ENCODE measurements at regions not wholly inside any gene's neighbourhood (a gene's known extent, or its start where the extent isn't known, plus 50 kb on each side); places are given as distances from the start of the nearest gene placed in this dataset.

- Histone ChIP-seq H3K4me1 (ENCODE audit: control insufficient read depth, extremely low read depth, insufficient read depth, low read length) (peaks cover 7% of the 10 kb centered on the region), H3K36me3 (ENCODE audit: control insufficient read depth, insufficient read depth, low read length) (no peaks in the 10 kb centered on the region), H2AFZ (ENCODE audit: low read length) (no peak overlapping the region), H3K4me3 (replicated peaks in 1 of 4; ENCODE audit: control extremely low read depth in 1 of 4, insufficient read depth in 1 of 4, low read depth in 3 of 4, low read length in 4 of 4) (no peak overlapping the region), H3K27ac (ENCODE audit: insufficient read depth, low read length) (no peak overlapping the region), H3K79me2 (ENCODE audit: control insufficient read depth, insufficient read depth, low read length) (no peaks in the 10 kb centered on the region), H3K4me2 (ENCODE audit: extremely low read depth, insufficient read depth, low read length) (no peak overlapping the region), H3K9me3 (ENCODE audit: control insufficient read depth, insufficient read depth, low read depth, low read length) (no peaks in the 10 kb centered on the region), H3K27me3 (ENCODE audit: control insufficient read depth, insufficient read depth, low read length) (no peaks in the 10 kb centered on the region), H4K20me1 (ENCODE audit: control insufficient read depth, extremely low read depth, insufficient read depth, low read length) (no peaks in the 10 kb centered on the region), H3K9ac (ENCODE audit: insufficient read depth, low read length) (no peak overlapping the region)
- DNase-seq (ENCODE audit: low read depth in 2 of 2) = no peak
- no peak for TF ChIP-seq EZH2 (IDR thresholded peaks at IDR 0.05; ENCODE audit: low read length, missing control alignments)
- no peak for TF ChIP-seq CTCF (conservative IDR thresholded peaks at IDR 0.05 in 1 of 2, IDR thresholded peaks at IDR 0.05 in 1 of 2; ENCODE audit: low read depth in 1 of 2, low read length in 2 of 2)
Measured at GRCh38 chr13:40233731-40234195, 432.7 kb downstream of the FOXO1 start.

GRCh38 chr13:40235160-40235796 is 431.2 kb downstream of the FOXO1 start:
- no peak overlapping the region for H3K9ac ChIP-seq (ENCODE audit: insufficient read depth, low read length)
- no peak overlapping the region for H3K4me3 ChIP-seq (replicated peaks in 1 of 4; ENCODE audit: control extremely low read depth in 1 of 4, insufficient read depth in 1 of 4, low read depth in 3 of 4, low read length in 4 of 4)
- no peaks in the 10 kb centered on the region for H3K27me3 ChIP-seq (ENCODE audit: control insufficient read depth, insufficient read depth, low read length)
- no peaks in the 10 kb centered on the region for H3K9me3 ChIP-seq (ENCODE audit: control insufficient read depth, insufficient read depth, low read depth, low read length)
- no peaks in the 10 kb centered on the region for H3K36me3 ChIP-seq (ENCODE audit: control insufficient read depth, insufficient read depth, low read length)
- no peak overlapping the region for H3K4me2 ChIP-seq (ENCODE audit: extremely low read depth, insufficient read depth, low read length)
- peaks cover 7% of the 10 kb centered on the region for H3K4me1 ChIP-seq (ENCODE audit: control insufficient read depth, extremely low read depth, insufficient read depth, low read length)
- no peaks in the 10 kb centered on the region for H3K79me2 ChIP-seq (ENCODE audit: control insufficient read depth, insufficient read depth, low read length)
- no peaks in the 10 kb centered on the region for H4K20me1 ChIP-seq (ENCODE audit: control insufficient read depth, extremely low read depth, insufficient read depth, low read length)
- TF ChIP-seq CTCF (conservative IDR thresholded peaks at IDR 0.05 in 1 of 2, IDR thresholded peaks at IDR 0.05 in 1 of 2; ENCODE audit: low read depth in 1 of 2, low read length in 2 of 2) = no peak
- no peak for TF ChIP-seq EZH2 (IDR thresholded peaks at IDR 0.05; ENCODE audit: low read length, missing control alignments)
- DNase-seq (ENCODE audit: low read depth in 2 of 2) = peak in 1 of 2 donors; percentile 45
- H2AFZ ChIP-seq (ENCODE audit: low read length) = no peak overlapping the region
- H3K27ac ChIP-seq (ENCODE audit: insufficient read depth, low read length) = no peak overlapping the region

- Histone ChIP-seq H2AFZ (ENCODE audit: low read length) (no peak overlapping the region), H3K4me2 (ENCODE audit: extremely low read depth, insufficient read depth, low read length) (peak overlapping the region; percentile 32), H3K4me3 (replicated peaks in 1 of 4; ENCODE audit: control extremely low read depth in 1 of 4, insufficient read depth in 1 of 4, low read depth in 3 of 4, low read length in 4 of 4) (no peak overlapping the region)
Measured at GRCh38 chr13:40236566-40237168, 429.8 kb downstream of the FOXO1 start.

More at GRCh38 chr13:40236566-40237168, 429.8 kb downstream of the FOXO1 start:
- Histone ChIP-seq H3K27me3 (ENCODE audit: control insufficient read depth, insufficient read depth, low read length) (no peaks in the 10 kb centered on the region), H3K27ac (ENCODE audit: insufficient read depth, low read length) (no peak overlapping the region), H3K4me1 (ENCODE audit: control insufficient read depth, extremely low read depth, insufficient read depth, low read length) (peaks cover 7% of the 10 kb centered on the region), H4K20me1 (ENCODE audit: control insufficient read depth, extremely low read depth, insufficient read depth, low read length) (no peaks in the 10 kb centered on the region), H3K9me3 (ENCODE audit: control insufficient read depth, insufficient read depth, low read depth, low read length) (no peaks in the 10 kb centered on the region), H3K9ac (ENCODE audit: insufficient read depth, low read length) (no peak overlapping the region), H3K79me2 (ENCODE audit: control insufficient read depth, insufficient read depth, low read length) (no peaks in the 10 kb centered on the region), H3K36me3 (ENCODE audit: control insufficient read depth, insufficient read depth, low read length) (no peaks in the 10 kb centered on the region)
- peak in 1 of 2 donors; percentile 77 for DNase-seq (ENCODE audit: low read depth in 2 of 2)
- no peak for TF ChIP-seq EZH2 (IDR thresholded peaks at IDR 0.05; ENCODE audit: low read length, missing control alignments)
- no peak for TF ChIP-seq CTCF (conservative IDR thresholded peaks at IDR 0.05 in 1 of 2, IDR thresholded peaks at IDR 0.05 in 1 of 2; ENCODE audit: low read depth in 1 of 2, low read length in 2 of 2)

Data from fibroblast of lung (primary cell).